OCI-LY1 (cell line): ENCODE measurements at regions not wholly inside any gene's neighbourhood (a gene's known extent, or its start where the extent isn't known, plus 50 kb on each side); places are given as distances from the start of the nearest gene placed in this dataset.

Source experiments
- H2AFZ ChIP-seq: fragments of 200-600 bp; sonication (generic), shearing (Covaris generic); 2 replicates; pipeline ENCODE4 v1.6.0; 2014; ENCODE audit warnings: antibody characterized with exemption, mild to moderate bottlenecking, low read length
- H3F3A ChIP-seq: fragments of 200-600 bp; sonication (generic), shearing (Covaris generic); 2 replicates; pipeline ENCODE4 v1.6.0; 2014; ENCODE audit warnings: mild to moderate bottlenecking, antibody characterized with exemption, low read length, moderate library complexity; ENCODE audit not compliant: insufficient read depth
- H3K27ac ChIP-seq: fragments of 200-600 bp; sonication (generic); 2 replicates; pipeline ENCODE4 v1.5.1; 2014; ENCODE audit warnings: low read length, mixed run types, mild to moderate bottlenecking, low read depth; ENCODE audit not compliant: poor library complexity, severe bottlenecking
- H3K27me3 ChIP-seq: fragments of 200-600 bp; sonication (generic); 2 replicates; pipeline ENCODE4 v1.6.0; 2014; ENCODE audit warnings: antibody characterized with exemption, mild to moderate bottlenecking, low read length, moderate library complexity; ENCODE audit not compliant: insufficient read depth
- H3K36me3 ChIP-seq: fragments of 200-600 bp; sonication (generic); 2 replicates; pipeline ENCODE4 v1.6.1; 2014; ENCODE audit warnings: mild to moderate bottlenecking, antibody characterized with exemption, low read length, moderate library complexity, mixed read lengths; ENCODE audit not compliant: insufficient read depth
- H3K4me1 ChIP-seq: fragments of 200-600 bp; sonication (generic); 2 replicates; pipeline ENCODE4 v1.5.1; 2014; ENCODE audit warnings: mild to moderate bottlenecking, low read length, moderate library complexity; ENCODE audit not compliant: insufficient read depth, severe bottlenecking
- H3K4me2 ChIP-seq: fragments of 200-600 bp; sonication (generic), shearing (Covaris generic); 2 replicates; pipeline ENCODE4 v1.6.1; 2014; ENCODE audit warnings: low read length
- H3K4me3 ChIP-seq: fragments of 200-600 bp; sonication (generic); 2 replicates; pipeline ENCODE4 v1.5.1; 2014; ENCODE audit warnings: low read length, low read depth, mild to moderate bottlenecking, mixed read lengths; ENCODE audit not compliant: poor library complexity, severe bottlenecking
- H3K79me2 ChIP-seq: fragments of 200-600 bp; shearing (Covaris generic); 2 replicates; pipeline ENCODE4 v1.6.1; 2016; ENCODE audit warnings: mixed run types, low read length, mixed read lengths; ENCODE audit not compliant: insufficient read depth
- H3K9ac ChIP-seq: fragments of 200-600 bp; sonication (generic), shearing (Covaris generic); 2 replicates; pipeline ENCODE4 v1.6.1; 2014; ENCODE audit warnings: mild to moderate bottlenecking, low read length, mixed read lengths
- H3K9me2 ChIP-seq: fragments of 200-600 bp; sonication (generic), shearing (Covaris generic); 2 replicates; pipeline ENCODE4 v1.6.1; 2014; ENCODE audit warnings: low read depth, mild to moderate bottlenecking, low read length, mixed read lengths
- H3K9me3 ChIP-seq: fragments of 200-600 bp; shearing (Covaris generic); 2 replicates; pipeline ENCODE4 v1.6.1; 2014; ENCODE audit warnings: low read length, mixed read lengths
- H4K20me1 ChIP-seq: fragments of 200-600 bp; sonication (generic), shearing (Covaris generic); 2 replicates; pipeline ENCODE4 v1.6.0; 2016; ENCODE audit warnings: mild to moderate bottlenecking, low read length; ENCODE audit not compliant: insufficient read depth
- EZH2 ChIP-seq: fragments of 200-600 bp; sonication (generic), shearing (Covaris generic); IDR thresholded peaks from 2 replicates; pipeline ENCODE4 v1.8.0; 2017; ENCODE audit warnings: borderline replicate concordance, mixed run types, mild to moderate bottlenecking, antibody characterized with exemption, low read length, moderate library complexity, mixed read lengths
- TF ChIP-seq, protein P1 (sequence below): fragments of 200-600 bp; sonication (generic), shearing (Covaris generic); IDR thresholded peaks from 2 replicates; pipeline ENCODE4 v1.5.1; 2017; ENCODE audit warnings: mild to moderate bottlenecking, antibody characterized with exemption, low read length, moderate library complexity, mixed read lengths

DNA sequence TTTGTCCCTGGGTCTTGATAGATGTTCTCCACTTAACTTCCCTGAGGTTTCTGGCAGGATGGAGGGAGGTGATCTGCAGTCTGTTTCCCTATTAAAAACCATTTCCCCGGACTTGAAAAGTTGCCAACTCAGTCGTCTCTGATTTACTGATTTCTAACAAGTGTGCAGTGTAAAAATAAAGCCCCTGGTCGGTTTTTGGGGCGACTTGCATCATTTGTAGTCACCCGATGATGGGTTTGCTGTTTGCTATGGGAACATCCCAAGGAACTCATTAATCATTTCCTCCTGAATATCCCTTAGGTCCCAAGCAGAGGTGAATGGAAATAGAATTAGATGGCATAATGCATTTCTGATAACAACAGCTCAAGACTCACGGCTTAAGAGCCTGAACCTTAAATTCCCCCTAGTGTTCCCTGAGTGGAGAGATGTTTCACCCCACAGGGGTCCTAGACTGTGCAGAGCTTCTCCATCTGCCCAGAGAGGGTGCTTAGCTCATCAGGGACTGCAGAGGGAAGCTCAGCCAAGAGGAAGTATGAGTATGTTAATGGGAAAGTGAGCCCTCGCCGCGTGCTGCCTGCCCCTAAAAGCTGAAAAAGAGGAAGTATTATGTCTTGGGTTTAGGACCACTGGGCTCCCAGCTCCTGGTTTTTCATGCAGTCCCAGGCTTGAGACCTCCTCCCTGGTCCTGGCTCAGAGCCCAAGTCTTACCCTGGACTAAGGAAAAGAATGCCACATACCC, 115.1 kb upstream of the DAP start:
- H3F3A ChIP-seq: no peaks in the 10 kb centered on the region
- TF ChIP-seq, protein P1, sequence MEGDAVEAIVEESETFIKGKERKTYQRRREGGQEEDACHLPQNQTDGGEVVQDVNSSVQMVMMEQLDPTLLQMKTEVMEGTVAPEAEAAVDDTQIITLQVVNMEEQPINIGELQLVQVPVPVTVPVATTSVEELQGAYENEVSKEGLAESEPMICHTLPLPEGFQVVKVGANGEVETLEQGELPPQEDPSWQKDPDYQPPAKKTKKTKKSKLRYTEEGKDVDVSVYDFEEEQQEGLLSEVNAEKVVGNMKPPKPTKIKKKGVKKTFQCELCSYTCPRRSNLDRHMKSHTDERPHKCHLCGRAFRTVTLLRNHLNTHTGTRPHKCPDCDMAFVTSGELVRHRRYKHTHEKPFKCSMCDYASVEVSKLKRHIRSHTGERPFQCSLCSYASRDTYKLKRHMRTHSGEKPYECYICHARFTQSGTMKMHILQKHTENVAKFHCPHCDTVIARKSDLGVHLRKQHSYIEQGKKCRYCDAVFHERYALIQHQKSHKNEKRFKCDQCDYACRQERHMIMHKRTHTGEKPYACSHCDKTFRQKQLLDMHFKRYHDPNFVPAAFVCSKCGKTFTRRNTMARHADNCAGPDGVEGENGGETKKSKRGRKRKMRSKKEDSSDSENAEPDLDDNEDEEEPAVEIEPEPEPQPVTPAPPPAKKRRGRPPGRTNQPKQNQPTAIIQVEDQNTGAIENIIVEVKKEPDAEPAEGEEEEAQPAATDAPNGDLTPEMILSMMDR: no peak
- no peak overlapping the region for H3K27ac ChIP-seq
- H4K20me1 ChIP-seq: no peaks in the 10 kb centered on the region
- H3K9ac ChIP-seq: no peak overlapping the region
- no peaks in the 10 kb centered on the region for H3K9me3 ChIP-seq
- H3K36me3 ChIP-seq: no peaks in the 10 kb centered on the region
- H3K9me2 ChIP-seq: no peaks in the 10 kb centered on the region
- H3K27me3 ChIP-seq: no peaks in the 10 kb centered on the region
- no peaks in the 10 kb centered on the region for H3K79me2 ChIP-seq
- no peak overlapping the region for H3K4me2 ChIP-seq
- no peak overlapping the region for H2AFZ ChIP-seq
- H3K4me1 ChIP-seq: no peaks in the 10 kb centered on the region
- no peak overlapping the region for H3K4me3 ChIP-seq

GRCh38 chr5:10875201-10875768, 114.3 kb upstream of the DAP start:
- no peaks in the 10 kb centered on the region for H3K79me2 ChIP-seq
- H3K9me2 ChIP-seq: no peaks in the 10 kb centered on the region
- H2AFZ ChIP-seq: no peak overlapping the region
- no peaks in the 10 kb centered on the region for H3K4me1 ChIP-seq
- H3K4me2 ChIP-seq: no peak overlapping the region
- no peaks in the 10 kb centered on the region for H4K20me1 ChIP-seq
- no peaks in the 10 kb centered on the region for H3K9me3 ChIP-seq
- no peaks in the 10 kb centered on the region for H3F3A ChIP-seq
- no peaks in the 10 kb centered on the region for H3K27me3 ChIP-seq
- no peak overlapping the region for H3K27ac ChIP-seq
- no peak overlapping the region for H3K9ac ChIP-seq
- no peak overlapping the region for H3K4me3 ChIP-seq
- no peaks in the 10 kb centered on the region for H3K36me3 ChIP-seq
- no peak for TF ChIP-seq EZH2
- TF ChIP-seq, protein P1: no peak

DNA sequence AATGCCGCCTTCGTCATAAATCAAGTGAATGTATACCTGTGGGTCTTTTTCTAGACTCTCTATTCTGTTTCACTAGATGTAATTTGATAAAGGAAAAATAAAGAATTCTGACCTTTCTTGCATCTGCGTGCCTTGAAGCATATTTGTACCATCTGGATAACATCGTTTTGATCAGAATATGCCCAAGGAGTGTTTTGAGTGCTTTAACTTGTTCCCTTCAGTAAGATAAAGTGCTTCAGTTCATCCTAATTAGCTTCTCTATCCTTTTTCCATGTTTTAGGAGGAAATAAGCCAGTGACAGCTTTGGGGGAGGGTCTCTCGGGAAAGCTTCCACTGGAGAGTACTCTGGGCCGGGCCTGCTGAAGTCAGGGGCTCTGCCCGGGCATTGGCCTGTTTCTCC, 113.5 kb upstream of the DAP start:
- Histone ChIP-seq H3F3A (no peaks in the 10 kb centered on the region), H3K36me3 (no peaks in the 10 kb centered on the region), H3K4me3 (no peak overlapping the region), H3K9me2 (no peaks in the 10 kb centered on the region), H3K4me2 (no peak overlapping the region), H3K79me2 (no peaks in the 10 kb centered on the region), H4K20me1 (no peaks in the 10 kb centered on the region), H3K4me1 (no peaks in the 10 kb centered on the region), H3K9me3 (no peaks in the 10 kb centered on the region), H2AFZ (no peak overlapping the region), H3K27me3 (no peaks in the 10 kb centered on the region), H3K9ac (no peak overlapping the region), H3K27ac (no peak overlapping the region)
- TF ChIP-seq, protein P1: no peak
- TF ChIP-seq EZH2: no peak
